HG03457 (cell line): ENCODE measurements at regions not wholly inside any gene's neighbourhood (a gene's known extent, or its start where the extent isn't known, plus 50 kb on each side); places are given as distances from the start of the nearest gene placed in this dataset.
"Not testable (repeated sequence)": the region's sequence is repeated elsewhere in the genome, so short reads cannot be mapped to it uniquely, and the experiment has no call there.

Experiments used
- ATAC-seq: cut with Tn5 transposase; IDR thresholded peaks from one replicate; pipeline ENCODE4 v1.9.1; 2021; ENCODE audit warnings: moderate number of reproducible peaks; ENCODE audit not compliant: unreplicated experiment

- not testable (repeated sequence) for ATAC-seq
These were observed 261.0 kb downstream of the ETV1 start for GRCh38 chr7:13728430-13728829.

GRCh38 chr7:13731643-13732042, 257.8 kb downstream of the ETV1 start:
- no peak for ATAC-seq

GRCh38 chr7:13737563-13737962, 251.9 kb downstream of the ETV1 start:
- no peak for ATAC-seq

GRCh38 chr7:13742126-13742525, 247.3 kb downstream of the ETV1 start:
- ATAC-seq = no peak

GRCh38 chr7:13742811-13743210, 246.7 kb downstream of the ETV1 start:
- ATAC-seq = no peak

GRCh38 chr7:13743226-13743625, 246.2 kb downstream of the ETV1 start:
- no peak for ATAC-seq

GRCh38 chr7:13745530-13745929, 243.9 kb downstream of the ETV1 start:
- ATAC-seq = no peak

- ATAC-seq = no peak
These were observed 240.5 kb downstream of the ETV1 start for GRCh38 chr7:13748998-13749397.

- no peak for ATAC-seq
These were observed 239.8 kb downstream of the ETV1 start for GRCh38 chr7:13749636-13750035.

GRCh38 chr7:13751766-13752165, 237.7 kb downstream of the ETV1 start:
- no peak for ATAC-seq

GRCh38 chr7:13757841-13758240, 231.6 kb downstream of the ETV1 start:
- ATAC-seq = no peak

GRCh38 chr7:13765853-13766252, 223.6 kb downstream of the ETV1 start:
- ATAC-seq = not testable (repeated sequence)

- ATAC-seq = no peak
These were observed 219.2 kb downstream of the ETV1 start for GRCh38 chr7:13770305-13770704.

GRCh38 chr7:13774976-13775375, 214.5 kb downstream of the ETV1 start:
- no peak for ATAC-seq

- no peak for ATAC-seq
These were observed 212.2 kb downstream of the ETV1 start for GRCh38 chr7:13777242-13777641.

- ATAC-seq = no peak
These were observed 210.5 kb downstream of the ETV1 start for GRCh38 chr7:13778967-13779366.

- no peak for ATAC-seq
These were observed 198.9 kb downstream of the ETV1 start for GRCh38 chr7:13790611-13791010.

- ATAC-seq = no peak
These were observed 197.3 kb downstream of the ETV1 start for GRCh38 chr7:13792208-13792607.

- ATAC-seq = no peak
These were observed 195.5 kb downstream of the ETV1 start for GRCh38 chr7:13793926-13794325.

- no peak for ATAC-seq
These were observed 194.9 kb downstream of the ETV1 start for GRCh38 chr7:13794581-13794980.

- ATAC-seq = no peak
These were observed 191.9 kb downstream of the ETV1 start for GRCh38 chr7:13797545-13797944.

GRCh38 chr7:13800694-13801448, 188.6 kb downstream of the ETV1 start:
- no peak for ATAC-seq

GRCh38 chr7:13801669-13802068, 187.8 kb downstream of the ETV1 start:
- no peak for ATAC-seq
